GM03348 (cell line): ENCODE measurements at regions not wholly inside any gene's neighbourhood (a gene's known extent, or its start where the extent isn't known, plus 50 kb on each side); places are given as distances from the start of the nearest gene placed in this dataset.

Source experiments
- DNase-seq: peaks from one replicate; pipeline ENCODE4 v3.0.0; 2012; ENCODE audit warnings: low spot score

DNA sequence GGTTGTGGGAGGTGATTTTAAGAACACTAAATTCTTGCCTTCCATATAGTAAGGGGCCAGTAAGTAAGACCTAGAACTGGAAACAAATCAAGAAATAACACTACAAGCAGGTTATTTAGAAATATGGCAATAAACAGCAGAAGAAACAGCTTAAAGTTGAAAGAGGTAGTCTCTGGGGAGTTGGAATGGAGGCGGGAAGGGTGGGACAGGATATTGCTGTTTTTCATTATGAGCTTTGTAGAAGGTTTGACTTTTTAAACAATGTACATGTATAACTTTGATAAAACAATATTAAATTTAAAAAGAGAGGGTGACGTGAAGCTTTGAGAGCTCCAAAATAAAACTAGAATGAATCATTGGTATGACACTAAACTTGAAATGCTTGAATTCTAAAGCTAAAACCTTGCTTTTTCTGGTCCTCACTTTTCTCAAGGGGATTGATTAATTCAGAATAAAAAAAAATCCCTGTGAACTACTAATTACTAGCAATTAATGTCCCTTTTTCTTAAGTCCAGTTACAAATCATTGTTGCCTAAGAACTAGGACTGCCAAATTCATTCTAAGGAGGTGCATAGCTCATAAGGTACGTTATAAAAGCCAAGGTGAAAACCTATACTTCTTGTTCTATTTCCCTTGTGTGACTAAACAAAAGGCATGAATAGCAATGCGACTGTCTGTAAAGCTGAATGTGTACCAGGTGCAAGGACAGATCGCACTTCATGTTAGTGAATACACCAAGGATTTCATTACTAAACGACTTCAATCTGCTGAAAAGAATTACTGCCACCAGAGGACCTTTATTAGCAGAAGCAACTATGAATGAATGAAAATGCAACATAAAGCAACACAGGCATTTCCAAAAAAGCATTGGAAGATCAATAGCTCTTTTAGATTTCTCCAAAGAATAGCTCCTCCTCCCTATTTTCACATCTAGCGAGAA lies 177.5 kb downstream of the RBM43 start:
- DNase-seq: no peak

GRCh38 chr2:151078889-151079288 lies 182.8 kb downstream of the RBM43 start:
- no peak for DNase-seq

- DNase-seq: no peak
Observed at GRCh38 chr2:151071906-151072305, 189.8 kb downstream of the RBM43 start.

GRCh38 chr2:151071382-151071781 lies 190.3 kb downstream of the RBM43 start:
- peak; percentile 60 for DNase-seq

DNA sequence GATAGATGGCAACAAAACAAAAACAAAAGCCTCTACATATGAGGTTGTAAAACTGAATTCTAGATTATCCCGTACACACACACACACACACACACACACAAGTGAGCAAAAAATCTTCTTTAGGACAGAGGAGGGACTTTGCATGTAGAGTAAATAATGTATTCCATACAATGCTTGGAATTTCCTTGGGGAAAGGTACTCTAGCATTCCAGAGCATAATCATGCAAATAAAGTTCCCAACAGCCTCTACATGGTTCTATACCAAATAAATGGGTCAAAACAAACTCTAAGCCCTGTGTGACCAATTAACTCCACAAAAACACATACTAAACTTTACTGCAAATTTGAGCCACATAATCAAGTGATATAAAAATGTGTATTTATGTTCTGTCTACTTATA lies 191.4 kb downstream of the RBM43 start:
- DNase-seq: no peak

- no peak for DNase-seq
Observed at GRCh38 chr2:151067658-151068369, 193.8 kb downstream of the RBM43 start.

DNA sequence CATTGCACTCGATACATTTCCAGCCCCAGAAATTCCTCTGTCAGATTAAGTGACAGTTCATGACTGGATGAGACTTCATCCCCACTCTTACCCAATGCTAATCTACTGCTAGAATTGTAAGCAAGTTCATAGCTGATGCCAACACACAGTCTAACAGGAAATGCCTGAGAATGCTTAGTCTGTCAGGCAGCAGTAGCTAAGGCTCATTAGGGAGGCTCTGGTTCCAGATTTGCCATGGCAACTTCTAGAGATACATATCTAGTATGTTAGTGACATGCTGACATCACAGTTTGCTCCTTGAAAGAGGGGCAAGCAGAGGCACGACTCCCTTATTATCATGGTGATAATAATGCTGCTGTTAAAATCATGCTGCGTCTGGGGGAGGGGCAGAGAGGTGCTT lies 198.4 kb downstream of the RBM43 start:
- peak; percentile 74 for DNase-seq

- DNase-seq: no peak
Observed at GRCh38 chr2:151060287-151060686, 201.4 kb downstream of the RBM43 start.

- DNase-seq: peak; percentile 53
Observed at GRCh38 chr2:151056870-151057269, 204.8 kb downstream of the RBM43 start.

GRCh38 chr2:151053661-151053990 lies 208.0 kb downstream of the RBM43 start:
- no peak for DNase-seq

GRCh38 chr2:151052850-151053660 lies 208.6 kb downstream of the RBM43 start:
- no peak for DNase-seq

DNA sequence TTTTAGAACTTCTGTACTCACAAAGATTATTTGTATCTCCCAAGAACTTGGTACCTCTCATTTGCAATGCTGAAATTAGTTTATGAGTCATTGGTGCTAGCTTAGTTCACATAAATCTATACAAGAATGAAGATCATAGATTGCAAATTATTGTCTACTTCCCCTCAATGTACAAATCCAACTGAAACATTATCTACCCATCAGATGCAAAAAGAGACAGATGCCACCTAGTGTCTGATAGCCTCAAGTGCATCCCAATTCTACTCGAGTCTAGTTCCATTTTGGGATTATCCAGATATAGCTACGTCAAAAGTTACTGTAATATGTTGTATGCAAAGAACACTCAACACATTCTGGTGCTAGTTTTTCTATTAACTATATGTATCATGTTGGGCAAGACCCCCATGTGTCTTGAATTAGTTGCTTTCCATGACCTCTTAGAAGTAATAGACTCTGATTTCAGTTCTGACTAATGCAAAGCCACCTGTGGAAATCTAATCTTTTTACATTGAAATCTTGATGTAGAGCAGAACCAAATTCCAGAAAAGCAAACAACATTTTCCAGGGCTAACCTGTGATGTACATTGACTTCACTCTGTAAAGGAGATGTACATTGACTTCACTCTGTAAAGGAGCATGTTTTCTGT lies 210.0 kb downstream of the RBM43 start:
- DNase-seq: peak; percentile 47

DNA sequence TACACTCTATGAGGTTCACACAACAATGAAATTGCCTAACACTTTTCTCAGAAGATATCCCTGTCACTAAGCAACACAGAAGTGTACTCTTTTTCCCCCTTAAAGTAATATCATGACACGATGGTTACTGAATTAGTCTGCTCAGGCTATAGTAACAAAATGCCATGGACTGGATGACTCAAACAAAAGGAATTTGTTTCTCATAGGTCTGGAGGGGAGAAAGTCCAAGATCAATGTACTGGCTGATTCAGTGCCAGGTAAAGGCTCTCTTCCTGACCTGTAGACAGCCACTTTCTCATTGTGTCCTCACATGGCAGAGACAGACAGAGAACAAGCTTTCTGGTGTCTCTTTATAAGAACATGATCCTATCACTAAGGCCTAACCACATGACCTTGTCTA lies 211.9 kb downstream of the RBM43 start:
- no peak for DNase-seq

- DNase-seq: no peak
Observed at GRCh38 chr2:151048331-151049054, 213.2 kb downstream of the RBM43 start.

- no peak for DNase-seq
Observed at GRCh38 chr2:151043484-151043883, 218.2 kb downstream of the RBM43 start.

DNA sequence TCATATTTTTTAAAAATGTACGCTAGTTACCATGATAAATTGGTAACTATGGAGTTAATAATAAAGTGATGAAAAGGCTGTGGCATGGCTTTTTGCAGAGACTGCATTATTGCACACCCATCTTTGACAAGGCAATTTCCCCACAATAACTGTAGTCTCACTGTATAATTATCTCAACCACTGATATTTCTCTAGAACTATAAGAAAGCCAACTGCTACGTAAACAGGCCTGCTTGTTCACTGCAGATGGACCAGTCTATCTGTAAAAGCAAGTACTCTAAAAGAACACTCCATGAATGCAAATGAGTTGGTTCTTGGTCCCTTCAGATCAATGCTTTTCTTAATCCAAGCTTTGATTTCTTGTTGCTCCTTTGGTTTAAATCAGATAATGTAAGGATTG lies 218.7 kb downstream of the RBM43 start:
- no peak for DNase-seq

DNA sequence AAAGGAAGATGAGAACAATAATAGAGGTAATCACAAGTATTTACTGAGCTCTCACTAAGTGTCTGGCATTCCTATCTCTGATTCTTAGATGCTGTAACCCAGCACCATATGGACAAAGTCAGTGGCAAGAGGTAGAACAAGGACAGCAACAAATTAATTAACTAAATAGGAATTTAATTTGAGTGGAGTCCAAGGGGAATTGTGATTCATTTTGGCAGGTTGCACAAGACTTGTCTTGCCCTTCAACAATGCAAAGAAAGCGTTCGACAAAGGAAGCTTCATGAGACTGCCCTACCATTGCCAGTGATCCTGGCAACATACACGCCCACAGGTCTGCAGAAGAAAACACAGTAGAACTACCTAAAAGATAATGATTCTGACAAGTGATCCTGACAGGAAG lies 221.6 kb downstream of the RBM43 start:
- DNase-seq: no peak

DNA sequence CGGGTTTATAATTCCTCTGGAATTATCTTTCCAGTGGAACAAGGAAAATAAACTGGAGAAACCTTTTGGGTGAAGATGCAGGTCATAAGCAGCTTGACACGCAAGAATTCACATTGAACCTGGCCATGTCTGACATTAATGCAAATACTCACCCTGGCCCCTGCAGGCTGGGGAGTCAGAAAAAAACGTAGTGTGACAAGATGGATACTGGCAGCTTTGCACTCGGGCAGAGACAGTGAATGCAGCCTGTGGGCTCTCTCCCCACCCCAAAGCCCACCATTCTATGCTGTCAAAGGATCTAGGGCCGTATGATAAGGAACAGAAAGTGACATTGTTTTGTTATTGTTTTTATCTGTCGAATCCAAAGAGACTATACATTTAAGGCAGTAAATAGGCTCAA lies 223.1 kb downstream of the RBM43 start:
- no peak for DNase-seq

GRCh38 chr2:151037434-151037833 lies 224.2 kb downstream of the RBM43 start:
- DNase-seq: no peak

- DNase-seq: no peak
Observed at GRCh38 chr2:151033271-151034248, 228.1 kb downstream of the RBM43 start.
